Left ventricle myocardium superior (tissue), 1 donor: ENCODE measurements at regions not wholly inside any gene's neighbourhood (a gene's known extent, or its start where the extent isn't known, plus 50 kb on each side); places are given as distances from the start of the nearest gene placed in this dataset.

Experiments
- ATAC-seq: fragments of 200-7000 bp; cut with Tn5 transposase; one replicate; pipeline ENCODE4 v1.9.1; 2020; ENCODE audit warnings: mild to moderate bottlenecking, moderate library complexity
- DNase-seq: peaks from one replicate; pipeline ENCODE4 v3.0.0-alpha.2; 2020
- intact Hi-C: fragments of 100-400 bp; cut with micrococcal nuclease; formaldehyde crosslinking; loops from one replicate; pipeline ENCODE4 v1.11.0; 2022
- donor health status: DM: no; HTN: yes; CAD: no; lungs with severe emphysema.

DNA sequence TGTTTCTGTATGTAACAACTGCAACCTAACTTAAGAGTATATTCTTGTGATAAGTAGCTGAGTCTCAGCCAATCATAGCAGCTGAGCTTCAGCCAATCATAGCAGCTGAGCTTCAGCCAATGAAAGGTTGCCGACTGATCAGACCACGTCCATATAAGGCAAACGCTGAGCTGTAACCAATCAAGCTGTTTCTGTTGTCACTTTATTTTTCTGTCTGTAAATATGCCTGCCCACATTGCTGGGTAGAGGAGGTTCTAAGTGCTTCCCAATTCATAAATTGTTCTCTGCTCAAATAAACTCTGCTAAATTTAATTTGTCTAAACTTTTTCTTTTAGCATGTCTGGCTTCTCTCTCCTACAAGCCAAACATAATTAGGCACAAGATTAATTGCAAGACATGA is 231.5 kb upstream of the TCF4 start:
- ATAC-seq (no peak), DNase-seq (no peak)
- intact Hi-C loops, result no loop called here

DNA sequence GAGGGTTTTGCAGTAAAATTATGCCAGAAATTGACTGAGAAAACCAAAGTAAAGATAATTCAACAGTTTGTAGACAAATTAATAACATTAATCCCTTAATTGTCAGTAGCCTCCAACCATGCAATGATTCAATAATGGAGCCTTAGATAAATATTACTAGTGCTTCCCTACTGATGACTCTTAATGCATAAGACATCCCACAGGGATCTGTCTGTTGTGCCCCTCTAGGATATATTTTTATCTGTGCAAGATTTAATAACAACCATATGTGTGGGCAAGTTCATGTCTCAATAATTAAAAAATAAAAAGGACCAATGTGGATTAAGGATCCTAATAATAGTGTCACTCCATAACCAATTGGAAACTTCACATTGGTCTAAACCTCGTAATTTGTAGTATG is 230.3 kb upstream of the TCF4 start:
- DNase-seq, result no peak
- intact Hi-C loops, result no loop called here

DNA sequence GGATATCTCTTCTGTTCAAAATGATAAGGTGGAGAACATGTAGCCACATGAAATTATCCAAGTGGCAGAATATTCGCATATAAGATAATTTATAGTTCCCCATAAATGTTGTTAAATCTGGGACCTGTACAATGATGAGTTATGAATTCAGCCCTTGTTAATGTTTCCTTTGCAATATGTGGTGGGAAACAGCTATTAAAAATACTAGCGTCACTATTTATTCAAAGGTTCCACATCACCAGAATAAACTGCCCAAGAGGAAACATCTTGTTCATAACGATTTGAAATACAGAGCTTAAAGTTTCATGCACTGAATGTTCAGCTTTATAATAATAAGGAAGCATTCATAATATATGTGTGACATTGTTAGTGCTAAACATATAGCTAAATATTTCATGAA is 223.9 kb upstream of the TCF4 start:
- DNase-seq, result no peak
- ATAC-seq, result no peak
- intact Hi-C loops, result no loop called here

More for the DNA sequence above, 230.3 kb upstream of the TCF4 start:
- no peak for ATAC-seq

DNA sequence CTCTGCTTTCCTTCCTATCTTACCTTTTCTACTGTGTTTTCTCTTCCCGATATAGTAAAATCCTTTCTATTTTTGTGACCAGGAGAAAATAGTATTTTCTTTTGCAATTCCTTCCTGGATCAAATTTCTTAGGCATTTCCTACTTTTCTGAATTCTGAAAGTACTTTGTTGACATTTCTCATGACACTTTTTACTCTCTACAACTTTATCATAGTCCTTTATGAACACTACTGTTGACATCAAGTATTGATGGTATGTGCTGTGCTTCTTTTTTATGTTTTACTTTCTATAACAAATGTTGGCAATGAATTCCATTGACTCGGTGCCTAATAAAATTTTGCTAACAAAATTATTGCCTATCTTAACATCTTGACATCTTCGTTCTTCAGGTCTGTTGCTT is 217.7 kb upstream of the TCF4 start:
- intact Hi-C loops, result no loop called here
- DNase-seq (no peak), ATAC-seq (no peak)

DNA sequence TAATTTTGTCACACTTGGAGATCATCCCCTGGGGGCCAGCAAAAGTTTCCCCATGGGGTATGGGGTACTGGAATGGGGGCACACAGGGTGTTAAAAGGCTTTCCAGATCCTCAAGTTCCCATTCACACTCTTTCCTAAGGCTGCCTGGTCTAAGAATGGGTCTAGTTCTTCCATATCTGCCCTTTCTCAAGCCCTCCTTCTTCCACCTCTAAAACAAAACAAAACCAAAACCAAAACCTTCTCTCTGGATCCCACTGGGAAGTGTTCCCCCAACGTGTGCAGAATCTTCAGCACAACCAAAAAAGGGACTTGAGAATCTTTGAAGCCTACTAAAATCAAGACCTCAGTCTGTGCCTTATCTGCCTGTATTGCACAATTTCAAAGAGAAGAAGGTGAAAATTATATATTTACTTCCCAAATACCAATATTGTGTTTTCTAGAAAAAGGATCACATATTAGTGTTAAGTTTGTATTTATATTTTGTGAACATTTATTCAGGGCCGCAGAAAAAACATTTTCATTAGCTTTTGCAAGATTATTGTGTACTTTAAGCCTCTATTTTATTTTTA is 207.2 kb upstream of the TCF4 start:
- intact Hi-C loops, result no loop called here
- ATAC-seq, result peak; percentile 41
- DNase-seq, result no peak

DNA sequence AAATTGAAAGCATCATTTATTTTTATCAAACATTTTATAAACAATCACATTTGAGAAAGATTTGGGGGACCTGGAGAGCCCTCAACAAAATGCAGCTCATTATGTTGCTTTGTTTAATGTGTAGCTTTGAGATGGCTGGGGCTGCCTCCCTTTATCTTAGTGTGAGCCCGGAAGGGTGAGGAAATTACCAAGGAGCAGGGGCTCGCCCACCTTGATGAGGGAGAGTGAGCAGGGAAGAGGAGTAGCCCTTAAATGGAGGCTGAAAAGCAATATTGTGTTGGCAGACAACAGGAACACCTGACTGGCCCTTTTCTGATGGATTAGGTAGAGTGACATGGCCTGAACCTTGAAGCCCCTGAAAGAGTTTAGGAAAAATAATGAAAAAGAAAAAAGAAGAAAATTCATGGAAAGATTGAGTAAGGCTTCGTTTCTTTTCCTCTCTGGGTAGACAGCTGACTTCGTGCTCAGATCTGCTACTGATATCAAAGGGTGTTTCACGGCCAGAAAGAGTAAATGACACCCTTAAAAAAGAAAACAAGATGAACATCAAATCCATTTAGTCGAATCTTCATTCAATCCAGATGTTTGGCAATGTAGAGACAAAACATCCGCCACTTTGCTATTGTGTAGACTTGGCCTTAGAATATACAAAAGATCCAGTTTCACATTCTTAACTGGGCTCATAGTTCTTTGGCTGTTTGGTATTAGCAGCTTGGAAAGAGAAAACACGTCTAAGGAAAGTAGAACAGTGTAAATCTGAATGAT is 206.5 kb upstream of the TCF4 start:
- ATAC-seq (peak; percentile 60), DNase-seq (no peak)
- intact Hi-C loops, result no loop called here

DNA sequence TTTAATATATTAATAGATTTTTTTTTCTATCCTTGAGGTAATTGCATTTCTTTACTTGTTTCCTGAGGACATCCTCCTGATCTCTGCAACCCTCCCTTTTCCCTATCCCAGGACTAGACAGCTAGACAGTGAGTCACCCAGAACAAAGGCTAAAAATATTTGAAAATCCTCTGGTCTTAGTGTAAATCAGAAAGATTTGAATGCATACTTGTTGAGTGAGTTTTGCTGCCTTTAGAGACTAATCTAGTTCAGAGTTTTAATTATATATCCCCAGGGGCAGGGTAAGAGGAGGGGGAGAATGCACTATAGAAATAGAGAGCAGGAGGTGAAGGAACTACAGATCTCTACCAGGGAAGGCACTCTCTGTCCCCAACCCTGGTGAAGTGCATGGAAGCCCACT is 202.3 kb upstream of the TCF4 start:
- intact Hi-C loops, result no loop called here
- DNase-seq (no peak), ATAC-seq (no peak)

DNA sequence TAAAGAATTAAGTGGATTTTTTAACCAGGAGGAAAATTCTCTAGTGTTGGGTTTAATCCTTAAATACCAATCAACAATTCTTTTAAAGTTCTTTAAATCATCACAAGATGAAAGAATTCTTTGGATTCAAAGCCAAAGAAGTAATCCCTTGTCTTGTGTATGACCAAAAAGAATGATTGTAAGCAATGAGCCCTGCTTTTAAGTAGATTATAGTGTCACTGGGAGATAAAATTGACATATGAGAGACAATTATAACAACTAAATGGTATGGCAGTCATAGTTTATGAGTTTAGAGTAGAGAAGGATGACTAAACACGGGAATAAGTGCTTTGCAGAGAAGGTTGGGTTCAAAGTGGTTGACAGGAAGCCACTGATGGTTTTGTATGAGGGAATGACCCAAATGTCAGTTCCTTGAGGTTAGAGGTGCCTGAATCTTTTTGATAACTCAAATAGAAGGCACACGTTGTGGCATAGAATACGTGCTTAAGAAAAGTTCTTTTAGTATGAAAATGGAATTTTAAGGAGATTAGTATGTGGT is 199.6 kb upstream of the TCF4 start:
- ATAC-seq (no peak), DNase-seq (no peak)
- intact Hi-C loops, result loop anchor here (10.0 kb wide), 2 partner anchors 553 to 787 kb away; no protein-coding TSS in a partner anchor

DNA sequence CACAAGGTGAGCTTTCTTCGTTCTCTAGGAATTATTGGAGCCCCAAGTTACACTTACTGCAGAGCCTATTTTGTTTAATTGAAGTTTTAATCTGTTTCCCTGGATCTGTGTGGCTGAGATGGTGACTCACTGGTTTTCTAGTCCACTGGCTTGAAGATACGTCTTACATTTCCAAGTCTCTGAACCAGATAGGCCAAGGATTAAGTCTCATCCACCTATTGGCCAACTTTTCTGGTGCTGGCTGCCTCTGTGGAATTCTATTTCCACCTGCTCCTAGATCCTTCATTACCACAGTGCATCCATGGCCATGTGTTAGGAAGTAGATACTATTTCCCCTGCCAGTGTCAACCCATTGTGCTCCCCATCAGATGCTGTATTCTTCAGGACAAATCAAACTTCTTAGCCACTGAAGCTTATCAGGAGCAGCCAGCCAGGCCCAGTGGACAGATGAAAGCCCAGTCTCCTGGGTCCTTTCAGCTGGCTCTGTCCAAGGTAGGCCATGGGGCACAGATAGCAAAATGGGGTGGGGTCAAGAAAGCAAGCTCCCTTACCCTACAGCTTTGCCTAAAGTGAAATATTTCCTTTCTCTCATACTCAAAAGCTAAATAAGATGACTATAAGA is 198.8 kb upstream of the TCF4 start:
- ATAC-seq, result no peak
- no peak for DNase-seq
- intact Hi-C loops, result loop anchor here (10.0 kb wide), 2 partner anchors 552 to 788 kb away; no protein-coding TSS in a partner anchor

DNA sequence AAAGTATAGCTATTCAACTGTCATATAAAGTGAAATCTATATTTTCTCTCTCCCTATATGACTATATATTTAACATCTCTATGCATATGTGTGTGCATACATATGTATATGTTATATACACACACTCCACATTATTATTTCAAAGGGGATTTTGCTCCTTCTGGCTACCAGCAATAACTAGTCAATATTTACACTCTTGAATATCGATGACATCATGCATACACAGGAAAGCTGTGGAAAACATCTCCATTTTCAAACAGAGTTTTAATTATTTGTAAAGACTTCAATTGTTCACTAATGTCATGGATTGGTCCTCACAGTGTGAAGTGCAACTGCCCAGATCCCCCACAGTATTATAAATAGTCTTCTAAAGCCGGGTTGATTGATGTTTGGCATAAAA is 195.9 kb upstream of the TCF4 start:
- no peak for ATAC-seq
- DNase-seq, result no peak
- intact Hi-C loops, result loop anchor here (5.0 to 10.0 kb wide), 3 partner anchors 372 to 791 kb away; no protein-coding TSS in a partner anchor

DNA sequence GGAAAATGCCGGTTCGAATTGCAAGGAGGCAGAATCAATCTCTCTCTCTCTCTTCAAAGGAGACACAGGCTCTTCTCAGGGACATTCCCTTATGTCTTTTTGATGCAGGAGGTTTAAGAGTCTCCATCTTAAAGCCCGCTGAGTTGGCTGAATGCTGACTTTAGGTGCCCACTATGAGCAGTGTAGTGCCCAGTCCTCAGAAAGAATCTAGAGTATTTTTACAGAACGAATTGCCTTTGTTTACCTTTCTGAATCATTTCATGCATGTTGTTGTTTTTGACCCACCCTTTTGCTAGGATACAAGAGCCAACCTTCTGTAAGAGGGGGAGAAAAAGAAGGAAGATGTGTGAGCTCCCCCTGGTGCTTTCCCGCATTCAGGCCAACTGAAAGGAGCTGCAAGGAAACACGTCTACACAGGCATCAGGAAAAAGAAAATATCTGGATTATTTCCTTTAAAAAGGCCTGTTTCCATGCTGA is 193.5 kb upstream of the TCF4 start:
- peak; percentile 52 for ATAC-seq
- intact Hi-C loops, result loop anchor here (5.0 to 10.0 kb wide), 3 partner anchors 369 to 793 kb away; no protein-coding TSS in a partner anchor
- peak; percentile 44 for DNase-seq

DNA sequence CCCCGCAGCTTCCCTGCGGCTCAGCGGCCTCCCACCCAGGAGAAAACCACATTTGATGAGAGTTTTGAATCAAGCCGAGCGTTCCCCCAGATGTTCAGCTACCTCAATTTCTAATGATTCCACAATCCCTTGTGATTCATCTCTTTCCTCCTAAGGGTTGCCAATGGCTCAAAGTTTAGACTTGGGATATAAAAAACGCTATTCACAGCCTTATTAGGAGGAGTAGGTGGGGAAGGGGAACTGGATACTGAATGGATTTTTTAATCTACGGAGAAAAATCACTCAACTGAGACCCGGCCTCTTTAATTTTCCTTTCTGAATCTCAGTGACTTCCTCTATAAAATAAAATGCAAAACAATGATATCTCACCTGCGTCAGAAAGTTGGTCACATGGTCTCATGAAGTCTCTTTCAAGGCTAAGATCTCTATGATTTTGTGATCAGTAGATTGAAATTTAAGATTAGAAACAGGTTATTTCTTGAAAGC is 192.6 kb upstream of the TCF4 start:
- DNase-seq (no peak), ATAC-seq (peak; percentile 34)
- intact Hi-C loops, result loop anchor here (5.0 to 10.0 kb wide), 3 partner anchors 368 to 794 kb away; no protein-coding TSS in a partner anchor

DNA sequence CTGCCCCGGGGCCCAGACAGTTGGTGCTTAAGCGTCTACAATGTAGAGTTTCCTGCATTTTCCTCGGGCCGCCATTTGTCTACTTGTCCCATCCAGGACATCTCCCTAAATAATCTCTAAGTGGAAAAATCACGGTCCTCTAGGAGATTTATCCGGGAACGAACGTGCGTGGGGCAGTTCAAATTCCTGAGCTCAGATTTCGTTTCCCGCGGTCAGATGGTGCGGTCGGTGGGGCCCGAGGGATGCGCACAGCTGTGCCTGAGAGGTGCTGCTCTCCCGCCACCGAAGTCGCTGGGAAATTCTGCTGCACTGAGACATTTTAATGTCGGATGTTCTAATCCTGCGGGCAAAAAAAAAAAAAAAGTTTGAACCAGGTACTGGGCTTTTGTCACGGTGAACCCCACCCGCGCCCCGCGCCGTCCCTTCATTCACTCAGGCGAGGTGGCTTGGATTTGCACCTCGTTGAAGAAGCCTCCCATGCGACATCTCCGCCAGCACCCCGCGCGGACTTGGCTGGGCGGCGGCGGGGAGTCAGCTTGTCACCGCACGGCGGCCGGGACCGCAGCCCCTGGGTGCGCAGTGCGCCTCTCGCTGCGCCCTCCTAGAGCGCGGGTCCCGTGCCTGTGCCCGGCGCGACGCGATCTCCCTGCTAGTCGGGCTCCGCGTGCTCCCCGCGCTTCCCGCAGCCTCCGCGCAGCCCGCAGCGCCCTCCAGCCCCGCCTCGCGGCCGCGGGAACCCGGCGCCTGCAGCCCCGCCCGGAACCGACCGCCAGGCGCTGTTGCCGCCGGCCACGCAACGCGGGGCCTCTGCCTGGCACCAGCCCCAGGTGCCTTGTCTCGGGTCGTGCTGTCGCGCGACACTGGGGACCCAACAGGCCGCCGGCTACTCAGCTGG is 191.9 kb upstream of the TCF4 start:
- intact Hi-C loops, result loop anchor here (5.0 to 10.0 kb wide), 4 partner anchors 368 to 795 kb away; no protein-coding TSS in a partner anchor
- DNase-seq, result peak; percentile 69
- ATAC-seq, result peak; percentile 80

DNA sequence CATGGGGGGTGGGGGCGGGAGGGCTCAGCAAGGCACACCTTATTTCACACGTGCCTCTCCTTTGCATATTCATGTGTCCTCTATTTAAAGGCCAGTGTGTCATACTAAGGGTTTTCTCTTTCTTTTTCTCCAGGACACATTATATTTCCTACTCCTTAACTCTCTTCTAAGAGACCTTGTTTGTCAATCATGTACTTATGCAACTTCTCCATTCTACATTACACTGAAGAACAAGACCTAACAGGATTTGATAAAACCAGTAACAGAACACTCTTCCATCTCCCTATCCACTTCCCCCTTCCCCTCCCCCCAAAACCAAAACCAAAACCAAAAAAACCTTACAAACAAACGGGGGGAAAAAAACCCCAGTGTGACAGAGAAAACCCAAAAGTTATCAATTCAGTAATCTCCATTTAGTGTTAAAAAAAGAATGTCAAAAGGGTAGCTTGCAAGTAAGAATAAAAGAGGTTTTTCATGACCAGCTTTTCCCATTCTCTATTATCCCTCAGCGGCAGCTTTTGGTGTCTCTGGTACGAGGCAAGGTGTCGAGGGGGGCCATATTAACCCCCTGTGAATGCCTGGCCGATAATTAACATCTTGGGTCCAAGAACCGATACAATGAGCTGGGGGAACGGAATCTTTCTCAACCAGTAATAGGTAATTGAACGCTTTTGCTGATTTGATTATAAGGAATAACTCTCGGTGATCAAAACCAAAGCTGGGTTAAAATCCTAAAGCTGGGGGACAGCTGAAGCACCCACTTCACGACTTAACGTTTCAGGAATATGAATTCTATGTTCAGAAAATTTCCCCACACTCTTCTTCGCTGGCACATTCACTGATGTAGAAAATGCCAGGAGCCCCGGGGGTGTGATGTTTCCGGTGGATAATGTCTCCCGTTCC is 191.0 kb upstream of the TCF4 start:
- intact Hi-C loops, result loop anchor here (10.0 kb wide), 1 partner anchor 434 kb away; no protein-coding TSS in a partner anchor
- ATAC-seq (peak; percentile 56), DNase-seq (peak; percentile 49)

DNA sequence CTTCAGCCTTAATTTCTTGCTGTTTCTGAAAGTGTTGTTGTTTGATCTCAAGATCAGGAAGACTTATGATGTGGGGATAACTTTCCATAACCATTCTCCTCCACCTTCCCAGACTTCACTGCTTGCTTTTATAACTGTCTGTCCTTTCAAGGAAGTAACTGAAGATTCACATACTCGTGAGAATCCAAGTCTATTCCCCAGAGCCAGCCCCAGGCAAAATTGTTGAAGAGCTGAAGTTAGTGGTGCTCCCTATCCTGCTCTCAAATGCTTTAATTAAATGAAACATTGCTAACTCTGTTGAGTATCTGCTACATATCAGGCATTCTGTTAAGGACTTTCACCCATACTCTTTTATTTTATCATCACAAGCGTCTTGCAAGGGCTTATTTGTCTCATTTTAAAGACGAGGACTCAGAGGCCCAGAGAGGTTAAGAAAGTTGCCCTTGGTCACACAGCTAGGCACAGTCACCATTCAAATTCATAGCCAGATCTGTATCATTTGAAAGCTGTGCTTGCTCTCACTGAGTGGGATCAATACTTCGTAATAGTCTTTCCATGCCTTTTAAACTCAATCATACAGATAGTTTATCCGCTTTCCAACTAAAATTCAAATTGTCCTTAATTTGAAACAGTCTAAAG is 189.8 kb upstream of the TCF4 start:
- no peak for DNase-seq
- intact Hi-C loops, result loop anchor here (10.0 kb wide), 1 partner anchor 433 kb away; no protein-coding TSS in a partner anchor
- ATAC-seq, result no peak

DNA sequence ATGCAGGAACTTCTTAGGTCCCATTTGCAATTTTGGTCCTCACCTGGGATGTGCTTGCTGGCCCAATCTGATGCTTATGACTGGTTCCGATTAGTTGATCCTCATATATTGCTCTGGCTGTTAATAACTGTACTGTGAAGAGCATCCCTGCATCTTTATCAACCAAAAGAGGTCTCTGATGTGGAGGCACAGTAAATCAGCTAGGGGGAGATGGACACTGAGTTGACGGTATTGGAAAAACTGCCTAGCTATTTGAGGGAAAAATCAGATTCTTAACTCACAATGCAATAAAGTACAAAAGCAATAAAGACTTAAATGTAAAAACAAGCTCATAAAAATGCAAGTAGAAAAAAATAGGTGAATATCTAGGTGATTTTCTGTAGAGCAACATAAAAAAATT is 188.0 kb upstream of the TCF4 start:
- DNase-seq (no peak), ATAC-seq (no peak)
- intact Hi-C loops, result loop anchor here (10.0 kb wide), 1 partner anchor 431 kb away; no protein-coding TSS in a partner anchor

DNA sequence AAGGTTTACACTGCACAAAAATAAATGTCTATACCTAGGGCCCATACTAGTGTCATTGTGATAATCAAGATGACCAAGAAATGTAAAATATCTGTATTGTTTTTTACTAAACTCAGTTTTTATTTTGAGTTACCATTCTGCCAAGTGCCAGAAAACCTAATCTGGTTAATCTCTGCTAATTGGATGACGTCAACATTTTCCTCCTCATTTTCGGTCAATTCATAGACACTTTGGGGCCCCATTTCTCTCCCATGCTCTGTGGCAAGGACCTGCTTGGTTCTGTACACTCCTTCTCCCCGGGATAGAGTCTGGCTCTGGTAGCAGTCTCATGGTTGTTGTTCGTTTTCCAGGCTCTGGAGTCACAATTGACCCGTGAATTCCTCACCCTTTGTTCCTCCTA is 186.5 kb upstream of the TCF4 start:
- ATAC-seq, result no peak
- intact Hi-C loops, result loop anchor here (10.0 kb wide), 1 partner anchor 430 kb away; no protein-coding TSS in a partner anchor
- no peak for DNase-seq
